M059J (cell line): ENCODE measurements at regions not wholly inside any gene's neighbourhood (a gene's known extent, or its start where the extent isn't known, plus 50 kb on each side); places are given as distances from the start of the nearest gene placed in this dataset.
A peak's percentile ranks its signal among the peaks of the same experiment; 100 is the strongest.
"Not testable (repeated sequence)": the region's sequence is repeated elsewhere in the genome, so short reads cannot be mapped to it uniquely, and the experiment has no call there.

ENCODE experiments used
- DNase-seq: peaks from one replicate; pipeline ENCODE4 v3.0.0-alpha.2; 2012; ENCODE audit warnings: low read depth

DNA sequence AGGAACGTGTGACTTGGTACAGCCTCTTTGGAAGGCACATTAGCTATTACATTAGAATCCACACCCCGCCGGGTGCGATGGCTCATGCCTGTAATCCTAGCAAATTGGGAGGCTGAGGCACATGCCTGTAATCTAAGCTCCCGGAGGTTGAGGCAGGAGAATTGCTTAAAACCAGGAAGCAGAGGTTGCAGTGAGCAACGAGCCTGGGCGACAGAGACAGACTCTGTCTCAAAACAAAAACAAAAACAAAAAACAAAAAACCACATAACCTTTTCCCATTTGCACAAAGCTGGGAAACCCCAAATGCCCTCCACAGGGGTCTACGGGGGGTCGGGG lies 82.7 kb upstream of the METTL9 start:
- DNase-seq = not testable (repeated sequence)

DNA sequence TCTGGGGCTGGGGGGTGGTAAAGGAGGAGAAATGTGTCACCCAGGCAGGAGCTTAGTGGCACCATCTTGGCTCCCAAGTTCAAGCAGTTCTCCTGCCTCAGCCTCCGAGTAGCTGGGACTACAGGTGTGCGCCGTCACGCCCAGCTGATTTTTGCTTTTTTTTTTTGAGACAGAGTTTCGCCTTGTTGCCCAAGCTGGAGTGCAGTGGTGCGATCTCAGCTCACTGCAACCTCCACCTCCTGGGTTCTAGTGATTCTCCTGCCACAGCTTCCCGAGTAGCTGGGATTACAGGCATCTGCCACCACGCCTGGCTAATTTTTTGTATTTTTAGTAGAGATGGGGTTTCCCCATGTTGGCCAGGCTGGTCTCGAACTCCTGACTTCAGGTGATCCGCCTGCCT lies 82.1 kb upstream of the METTL9 start:
- not testable (repeated sequence) for DNase-seq

DNA sequence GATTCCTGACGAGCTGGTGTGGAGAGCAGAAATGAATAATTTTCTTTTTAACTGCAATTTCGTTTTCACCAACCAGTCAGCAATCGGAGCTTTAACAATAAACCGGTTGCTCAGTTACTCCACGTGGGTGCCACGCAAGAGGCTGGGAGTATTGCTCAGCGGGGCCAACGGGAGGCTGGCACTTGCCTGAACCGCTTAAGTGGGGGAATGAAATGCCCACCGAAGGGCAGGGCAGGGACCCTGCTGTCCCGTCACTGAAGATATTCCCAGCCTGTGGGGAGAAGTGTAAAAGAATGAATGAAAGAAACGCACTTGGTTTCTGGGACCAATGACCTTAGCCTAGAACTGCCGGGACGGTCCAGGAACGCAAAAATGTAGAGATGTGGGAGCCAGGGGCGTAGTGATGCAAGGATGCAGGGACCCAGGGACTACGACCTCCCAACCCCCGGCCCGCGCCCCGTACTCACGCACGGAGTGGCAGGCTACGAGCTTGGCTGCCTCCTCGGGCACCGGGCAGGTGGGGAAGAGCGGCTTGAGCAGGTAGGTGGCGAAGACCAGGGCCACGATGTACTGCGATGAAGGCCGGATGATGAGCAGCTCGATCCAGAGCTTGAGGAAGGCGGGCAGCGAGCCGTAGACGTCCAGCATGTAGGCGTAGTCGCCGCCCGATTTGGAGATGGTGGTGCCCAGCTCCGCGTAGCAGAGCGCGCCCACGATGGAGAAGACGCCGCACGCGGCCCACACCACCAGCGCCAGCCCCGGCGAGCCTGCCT lies 79.8 kb upstream of the METTL9 start:
- not testable (repeated sequence) for DNase-seq

- peak; percentile 85 for DNase-seq
These were observed 79.0 kb upstream of the METTL9 start for GRCh38 chr16:21520134-21521047.

DNA sequence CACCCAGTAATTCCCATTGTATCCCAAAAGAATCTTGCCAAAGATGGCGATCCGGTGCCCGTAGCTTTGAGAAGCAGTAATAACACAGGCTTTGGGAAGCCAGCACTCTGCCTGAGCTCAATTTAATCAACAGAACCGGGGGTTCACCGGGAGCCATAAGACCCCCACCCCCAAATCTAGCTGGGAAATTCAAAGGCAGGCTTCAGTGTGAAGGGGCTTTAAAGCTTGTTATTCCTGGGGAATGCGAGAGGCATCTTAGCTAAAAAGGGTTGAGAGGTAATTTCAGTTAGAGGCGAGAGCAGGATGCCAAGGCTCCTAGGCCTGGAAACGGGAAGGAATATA lies 78.4 kb upstream of the METTL9 start:
- DNase-seq = not testable (repeated sequence)

GRCh38 chr16:21521390-21522143 lies 77.8 kb upstream of the METTL9 start:
- peak; percentile 41 for DNase-seq

- not testable (repeated sequence) for DNase-seq
These were observed 76.5 kb upstream of the METTL9 start for GRCh38 chr16:21522846-21523245.

GRCh38 chr16:21523411-21524067 lies 75.8 kb upstream of the METTL9 start:
- no peak for DNase-seq

- no peak for DNase-seq
These were observed 75.2 kb upstream of the METTL9 start for GRCh38 chr16:21524068-21524751.

DNA sequence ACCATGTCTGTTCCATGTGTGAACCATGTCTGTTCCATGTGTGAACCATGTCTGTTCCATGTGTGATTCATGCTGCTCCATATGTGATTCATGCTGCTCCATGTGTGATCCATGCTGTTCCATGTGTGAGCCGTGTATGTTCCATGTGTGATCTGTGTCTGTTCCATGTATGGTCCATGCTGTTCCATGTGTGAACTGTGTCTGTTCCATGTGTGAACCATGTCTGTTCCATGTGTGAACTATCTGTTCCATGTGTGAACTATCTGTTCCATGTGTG lies 74.7 kb upstream of the METTL9 start:
- not testable (repeated sequence) for DNase-seq

DNA sequence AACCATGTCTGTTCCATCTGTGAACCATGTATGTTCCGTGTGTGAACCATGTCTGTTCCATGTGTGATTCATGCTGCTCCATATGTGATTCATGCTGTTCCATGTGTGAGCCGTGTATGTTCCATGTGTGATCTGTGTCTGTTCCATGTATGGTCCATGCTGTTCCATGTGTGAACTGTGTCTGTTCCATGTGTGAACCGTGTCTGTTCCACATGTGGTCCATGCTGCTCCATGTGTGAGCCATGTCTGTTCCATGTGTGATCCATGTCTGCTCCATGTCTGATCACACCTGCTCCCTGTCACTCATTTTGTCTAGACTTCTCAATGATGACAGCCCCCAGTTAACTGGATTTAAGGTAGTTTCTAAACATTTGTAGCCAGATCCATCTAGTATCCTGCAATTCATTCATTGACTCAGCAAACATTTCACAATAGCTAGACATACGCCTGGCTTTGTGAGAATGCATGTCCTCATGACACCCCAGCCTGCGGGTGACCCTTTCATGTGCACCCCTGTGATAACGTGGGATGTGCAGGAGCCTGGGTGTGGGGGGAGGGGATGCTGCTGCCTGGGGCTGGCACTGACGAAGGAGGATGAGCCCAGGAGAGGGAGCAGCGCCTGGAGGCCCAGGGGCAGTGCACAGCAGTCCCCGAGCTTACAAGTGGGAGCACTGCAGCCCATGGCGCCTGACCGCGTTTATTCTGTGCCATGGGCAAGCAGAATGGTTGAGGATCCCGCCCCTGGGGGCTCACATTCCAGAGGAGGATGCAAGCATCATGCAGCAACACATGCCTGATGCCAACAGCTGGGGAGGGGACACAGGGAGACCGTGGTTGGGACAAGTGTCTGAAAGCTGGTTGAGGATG lies 74.1 kb upstream of the METTL9 start:
- DNase-seq = not testable (repeated sequence)

DNA sequence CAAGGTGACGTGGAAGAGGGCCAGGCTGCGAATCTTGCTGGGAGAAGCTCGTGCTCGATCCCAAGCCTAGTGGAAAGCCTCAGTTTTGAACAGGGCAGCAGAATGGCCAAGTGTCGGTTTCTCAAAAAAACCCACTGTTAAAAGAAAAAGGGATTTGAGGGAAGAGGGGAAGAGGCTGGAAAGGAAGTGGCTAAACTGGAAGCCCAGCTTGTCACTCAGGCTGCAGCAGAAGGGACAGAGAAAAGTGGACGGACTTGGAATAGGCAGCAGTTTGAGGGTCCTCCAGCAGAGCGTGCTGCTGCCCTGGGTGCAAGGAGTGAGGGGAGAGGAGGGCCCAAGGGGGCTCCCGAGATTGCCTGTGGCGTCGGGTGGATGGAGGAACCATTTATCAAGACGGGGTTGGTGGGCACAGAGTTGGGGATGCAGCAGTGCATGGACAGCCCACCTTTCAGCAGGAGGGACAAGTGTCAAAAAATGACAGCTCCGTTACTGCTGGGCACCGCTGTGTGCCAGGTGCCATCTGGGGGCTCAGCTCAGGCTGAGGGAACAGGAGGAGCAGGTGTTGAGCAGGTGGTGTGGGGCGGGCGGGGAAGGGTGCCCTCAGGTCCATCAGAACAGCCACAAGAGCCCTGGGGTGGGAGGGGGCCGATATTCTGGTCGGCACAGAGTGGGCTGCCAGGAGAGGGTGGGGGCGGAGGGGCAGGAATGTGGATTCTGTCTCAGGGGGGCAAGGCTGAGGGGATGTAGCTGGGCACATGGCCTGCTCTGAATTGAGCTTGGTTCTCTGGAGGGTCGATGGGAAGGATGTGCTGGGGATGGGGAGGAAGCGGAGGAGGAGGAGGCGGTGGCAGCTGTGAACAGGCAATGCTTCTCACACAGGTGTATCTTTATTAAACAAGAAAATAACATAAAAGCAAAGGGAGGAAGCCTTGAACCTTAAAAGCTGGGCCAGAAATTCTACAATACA lies 73.1 kb upstream of the METTL9 start:
- not testable (repeated sequence) for DNase-seq

GRCh38 chr16:21526923-21527807 lies 72.2 kb upstream of the METTL9 start:
- DNase-seq = no peak

DNA sequence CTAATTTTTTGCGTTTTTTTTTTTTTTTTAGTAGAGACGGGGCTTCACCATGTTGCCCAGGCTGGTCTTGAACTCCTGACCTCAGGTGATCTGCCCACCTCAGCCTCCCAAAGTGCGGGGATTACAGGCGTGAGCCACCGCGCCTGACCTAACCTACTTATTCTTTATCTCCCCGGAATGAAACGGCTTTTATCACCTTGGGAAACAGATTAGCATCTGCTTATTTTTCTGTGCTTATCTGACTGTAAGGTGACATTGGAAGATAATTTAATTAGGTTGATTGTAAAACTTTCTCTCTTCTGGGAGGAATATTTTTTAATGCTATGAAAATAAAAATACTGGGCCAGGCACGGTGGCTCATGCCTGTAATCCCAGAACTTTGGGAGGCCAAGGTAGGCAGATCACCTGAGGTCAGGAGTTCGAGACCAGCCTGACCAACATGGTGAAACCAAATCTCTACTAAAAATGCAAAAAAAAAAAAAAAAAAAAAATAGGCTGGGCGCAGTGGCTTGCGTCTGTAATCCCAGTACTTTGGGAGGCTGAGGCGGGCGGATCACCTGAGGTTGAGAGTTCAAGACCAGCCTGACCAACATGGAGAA lies 70.2 kb upstream of the METTL9 start:
- DNase-seq = not testable (repeated sequence)

- DNase-seq = not testable (repeated sequence)
These were observed 68.5 kb upstream of the METTL9 start for GRCh38 chr16:21530729-21531383.

- not testable (repeated sequence) for DNase-seq
These were observed 66.4 kb upstream of the METTL9 start for GRCh38 chr16:21532996-21533395.

DNA sequence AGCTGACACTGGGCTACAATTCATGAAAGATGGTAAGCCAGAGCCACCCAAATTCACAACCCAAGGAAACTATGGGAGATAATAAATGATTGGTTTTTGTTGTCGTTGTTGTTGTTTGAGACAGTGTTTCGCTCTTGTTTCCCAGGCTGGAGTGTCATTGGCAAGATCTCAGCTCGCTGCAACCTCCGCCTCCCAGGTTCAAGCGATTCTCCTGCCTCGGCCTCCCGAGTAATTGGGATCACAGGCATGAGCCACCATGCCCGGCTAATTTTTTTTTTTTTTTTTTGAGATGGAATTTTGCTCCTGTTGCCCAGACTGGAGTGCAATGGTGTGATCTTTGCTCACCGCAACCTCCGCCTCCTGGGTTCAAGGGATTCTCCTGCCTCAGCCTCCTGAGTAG lies 65.9 kb upstream of the METTL9 start:
- DNase-seq = not testable (repeated sequence)
